ENCODE measurements at regions not wholly inside any gene's neighbourhood (a gene's known extent, or its start where the extent isn't known, plus 50 kb on each side); places are given as distances from the start of the nearest gene placed in this dataset.

DNA sequence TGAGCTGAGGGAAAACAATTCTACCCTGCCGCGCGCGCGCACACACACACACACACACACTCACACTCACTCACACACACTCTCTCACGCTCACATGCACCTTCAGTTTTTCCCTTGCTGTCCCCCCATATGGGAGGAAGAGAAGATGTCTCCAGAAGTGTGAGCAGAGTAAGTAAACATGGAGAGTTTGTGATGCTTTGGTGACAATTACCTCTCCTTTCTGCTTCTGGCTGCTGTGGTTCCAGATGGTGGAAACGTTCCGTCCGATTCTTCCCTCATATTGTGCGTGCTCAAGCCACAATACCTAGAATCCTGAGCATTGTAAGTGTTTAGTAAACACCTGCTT, 86.7 kb downstream of the LINC00237 start:
- no peak overlapping the region for H3K9ac ChIP-seq (ENCODE audit: low read depth, low read length, poor library complexity)

DNA sequence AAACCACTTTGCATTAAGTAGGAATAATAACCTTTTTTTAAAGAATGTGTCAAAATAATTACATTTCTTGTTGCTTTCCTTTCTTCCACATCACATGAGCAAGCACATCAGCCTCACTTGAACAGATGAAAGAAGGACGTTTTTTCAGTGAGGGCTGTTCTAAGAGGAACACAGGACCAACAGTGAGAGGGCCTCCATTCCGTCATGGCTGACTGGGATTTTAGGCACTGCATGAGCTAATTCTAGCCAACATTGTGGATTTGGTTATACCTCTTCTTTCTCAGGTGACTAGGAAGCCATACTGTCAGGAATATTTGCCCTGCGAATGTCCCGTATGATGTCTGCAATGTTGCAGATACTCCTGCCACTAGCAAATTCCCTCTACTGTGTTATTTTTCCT, 87.6 kb downstream of the LINC00237 start:
- no peak overlapping the region for H3K14ac ChIP-seq (ENCODE audit: low read length)
- H2BK15ac ChIP-seq (ENCODE audit: low read length): no peak overlapping the region
- H2AFZ ChIP-seq (ENCODE audit: low read length): no peak overlapping the region
- H2BK12ac ChIP-seq (ENCODE audit: low read length): no peak overlapping the region
- WGBS, 2 donors (ENCODE audit: extremely low coverage in 2 of 2, insufficient read length in 2 of 2, insufficient replicate concordance in 1 of 2): no CpG with 5 or more reads among the region's 4 CpGs
- no peak overlapping the region for H2BK5ac ChIP-seq (ENCODE audit: low read length)
- H3K4me3 ChIP-seq (ENCODE audit: low read length in 2 of 2): no peak overlapping the region
- no peak overlapping the region for H4K8ac ChIP-seq (ENCODE audit: low read depth, low read length)
- H3K27me3 ChIP-seq (ENCODE audit: control insufficient read depth in 3 of 3, insufficient read depth in 3 of 3, low read depth in 1 of 3, low read length in 3 of 3): peaks cover 0 to 9% (median 0%) of the 10 kb centered on the region in 3 experiments
- no peak overlapping the region for H3K27ac ChIP-seq (replicated peaks; ENCODE audit: low read length)
- no peaks in the 10 kb centered on the region for H3K79me1 ChIP-seq (ENCODE audit: low read depth, low read length)
- no peak overlapping the region for H3K23ac ChIP-seq (ENCODE audit: low read depth, low read length, poor library complexity)
- H3K4ac ChIP-seq (ENCODE audit: low read length): no peak overlapping the region
- no peak for DNase-seq (ENCODE audit: low spot score)
- H3K4me1 ChIP-seq (ENCODE audit: control insufficient read depth in 2 of 2, insufficient read depth in 1 of 2, low read depth in 1 of 2, low read length in 2 of 2): peaks cover 14 to 16% of the 10 kb centered on the region in 2 donors
- H3K36me3 ChIP-seq (replicated peaks in 1 of 2; ENCODE audit: control insufficient read depth in 2 of 2, insufficient read depth in 2 of 2, low read length in 2 of 2): no peaks in the 10 kb centered on the region
- H2BK120ac ChIP-seq (ENCODE audit: low read depth, low read length): no peak overlapping the region
- H3K9me3 ChIP-seq (replicated peaks in 1 of 2; ENCODE audit: control insufficient read depth in 2 of 2, insufficient read depth in 1 of 2, low read depth in 1 of 2, low read length in 2 of 2): peaks cover 0 to under 1% of the 10 kb centered on the region in 2 donors
- no peak overlapping the region for H3K4me2 ChIP-seq (ENCODE audit: insufficient read depth, low read length, poor library complexity, severe bottlenecking)
- H3K9ac ChIP-seq (ENCODE audit: low read depth, low read length, poor library complexity): no peak overlapping the region
- H4K91ac ChIP-seq (ENCODE audit: low read depth, low read length, poor library complexity): no peak overlapping the region
- no peak overlapping the region for H3K18ac ChIP-seq (ENCODE audit: low read length)
- H2AK5ac ChIP-seq (ENCODE audit: low read depth, low read length): no peak overlapping the region

More for the DNA sequence above, 86.7 kb downstream of the LINC00237 start:
- Histone ChIP-seq H3K27me3 (ENCODE audit: control insufficient read depth in 3 of 3, insufficient read depth in 3 of 3, low read depth in 1 of 3, low read length in 3 of 3) (peaks cover 0 to 9% (median 0%) of the 10 kb centered on the region in 3 experiments), H3K4me2 (ENCODE audit: insufficient read depth, low read length, poor library complexity, severe bottlenecking) (peak overlapping the region; percentile 32), H3K79me1 (ENCODE audit: low read depth, low read length) (no peaks in the 10 kb centered on the region), H2BK12ac (ENCODE audit: low read length) (peak overlapping the region; percentile 18), H4K8ac (ENCODE audit: low read depth, low read length) (no peak overlapping the region), H3K23ac (ENCODE audit: low read depth, low read length, poor library complexity) (no peak overlapping the region), H2AK5ac (ENCODE audit: low read depth, low read length) (no peak overlapping the region), H3K14ac (ENCODE audit: low read length) (no peak overlapping the region), H2AFZ (ENCODE audit: low read length) (peak overlapping the region; percentile 53), H2BK5ac (ENCODE audit: low read length) (no peak overlapping the region), H2BK15ac (ENCODE audit: low read length) (no peak overlapping the region), H3K36me3 (replicated peaks in 1 of 2; ENCODE audit: control insufficient read depth in 2 of 2, insufficient read depth in 2 of 2, low read length in 2 of 2) (no peaks in the 10 kb centered on the region), H3K4ac (ENCODE audit: low read length) (no peak overlapping the region), H3K4me3 (ENCODE audit: low read length in 2 of 2) (no peak overlapping the region), H3K9me3 (replicated peaks in 1 of 2; ENCODE audit: control insufficient read depth in 2 of 2, insufficient read depth in 1 of 2, low read depth in 1 of 2, low read length in 2 of 2) (peaks cover 0 to 2% of the 10 kb centered on the region in 2 donors), H3K4me1 (ENCODE audit: control insufficient read depth in 2 of 2, insufficient read depth in 1 of 2, low read depth in 1 of 2, low read length in 2 of 2) (peaks cover 14 to 16% of the 10 kb centered on the region in 2 donors), H4K91ac (ENCODE audit: low read depth, low read length, poor library complexity) (no peak overlapping the region), H3K18ac (ENCODE audit: low read length) (no peak overlapping the region), H2BK120ac (ENCODE audit: low read depth, low read length) (no peak overlapping the region), H3K27ac (replicated peaks; ENCODE audit: low read length) (peak overlapping the region; percentile 70)
- no CpG with 5 or more reads among the region's 10 CpGs for WGBS, 2 donors (ENCODE audit: extremely low coverage in 2 of 2, insufficient read length in 2 of 2, insufficient replicate concordance in 1 of 2)
- no peak for DNase-seq (ENCODE audit: low spot score)

DNA sequence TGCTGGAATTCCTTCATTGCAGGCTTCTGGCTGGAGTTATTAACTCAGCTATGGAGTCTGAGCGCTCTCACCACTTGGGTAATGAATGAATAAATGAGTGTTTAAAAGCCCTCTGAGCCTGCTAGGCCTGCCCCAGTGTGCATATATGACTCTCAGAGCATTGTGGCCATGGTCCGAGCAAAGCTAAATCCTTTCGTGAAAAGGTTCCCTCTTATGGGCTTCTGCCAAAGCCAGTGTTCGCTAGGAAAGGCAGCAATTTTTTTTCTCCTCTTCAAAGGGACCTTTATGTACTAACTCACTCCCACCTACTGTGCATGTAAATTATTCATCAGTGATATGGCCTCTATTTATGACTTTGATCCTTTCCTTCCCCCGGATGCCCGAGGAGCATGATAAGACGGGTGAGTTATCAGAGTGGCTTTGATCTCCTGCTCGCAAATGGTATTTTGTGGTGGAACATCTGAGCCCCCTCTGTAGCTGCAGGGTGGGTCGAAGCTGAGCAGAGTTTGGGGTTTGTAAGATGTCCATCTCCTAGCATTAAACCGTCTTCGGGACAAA, 88.6 kb downstream of the LINC00237 start:
- Histone ChIP-seq H3K4me1 (ENCODE audit: control insufficient read depth in 2 of 2, insufficient read depth in 1 of 2, low read depth in 1 of 2, low read length in 2 of 2) (peaks cover 14 to 16% of the 10 kb centered on the region in 2 donors), H2BK120ac (ENCODE audit: low read depth, low read length) (no peak overlapping the region), H3K18ac (ENCODE audit: low read length) (no peak overlapping the region), H3K4me2 (ENCODE audit: insufficient read depth, low read length, poor library complexity, severe bottlenecking) (no peak overlapping the region), H3K9me3 (replicated peaks in 1 of 2; ENCODE audit: control insufficient read depth in 2 of 2, insufficient read depth in 1 of 2, low read depth in 1 of 2, low read length in 2 of 2) (no peaks in the 10 kb centered on the region), H3K14ac (ENCODE audit: low read length) (no peak overlapping the region), H2AFZ (ENCODE audit: low read length) (no peak overlapping the region), H3K36me3 (replicated peaks in 1 of 2; ENCODE audit: control insufficient read depth in 2 of 2, insufficient read depth in 2 of 2, low read length in 2 of 2) (no peaks in the 10 kb centered on the region), H3K27ac (replicated peaks; ENCODE audit: low read length) (no peak overlapping the region), H3K4ac (ENCODE audit: low read length) (no peak overlapping the region), H2BK15ac (ENCODE audit: low read length) (no peak overlapping the region), H3K4me3 (ENCODE audit: low read length in 2 of 2) (no peak overlapping the region), H4K91ac (ENCODE audit: low read depth, low read length, poor library complexity) (no peak overlapping the region), H4K8ac (ENCODE audit: low read depth, low read length) (no peak overlapping the region), H3K9ac (ENCODE audit: low read depth, low read length, poor library complexity) (no peak overlapping the region), H3K79me1 (ENCODE audit: low read depth, low read length) (no peaks in the 10 kb centered on the region), H3K23ac (ENCODE audit: low read depth, low read length, poor library complexity) (no peak overlapping the region), H2AK5ac (ENCODE audit: low read depth, low read length) (no peak overlapping the region), H3K27me3 (ENCODE audit: control insufficient read depth in 3 of 3, insufficient read depth in 3 of 3, low read depth in 1 of 3, low read length in 3 of 3) (peaks cover 0 to 12% (median 0%) of the 10 kb centered on the region in 3 experiments), H2BK12ac (ENCODE audit: low read length) (no peak overlapping the region), H2BK5ac (ENCODE audit: low read length) (no peak overlapping the region)
- no peak for DNase-seq (ENCODE audit: low spot score)
- no CpG with 5 or more reads among the region's 11 CpGs for WGBS, 2 donors (ENCODE audit: extremely low coverage in 2 of 2, insufficient read length in 2 of 2, insufficient replicate concordance in 1 of 2)

DNA sequence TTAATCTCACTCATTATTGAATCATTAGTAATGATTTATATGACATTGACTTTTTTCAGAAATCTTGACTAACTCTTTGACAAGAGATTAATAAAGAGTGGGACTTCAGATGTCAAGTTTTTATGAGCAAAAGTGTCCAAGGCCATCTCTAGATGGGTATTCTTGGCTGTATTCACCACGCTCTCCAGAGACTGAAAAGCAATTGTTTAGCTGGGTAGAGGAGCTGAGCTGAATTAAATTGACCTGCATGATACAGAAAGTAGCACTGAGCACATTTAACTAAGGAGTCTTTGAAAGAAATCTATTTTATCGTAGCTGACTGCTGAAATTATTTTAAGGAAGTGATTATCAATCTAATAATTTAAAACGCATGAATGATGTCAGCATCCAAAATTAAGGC, 89.4 kb downstream of the LINC00237 start:
- no peak overlapping the region for H2BK120ac ChIP-seq (ENCODE audit: low read depth, low read length)
- WGBS, 2 donors (ENCODE audit: extremely low coverage in 2 of 2, insufficient read length in 2 of 2, insufficient replicate concordance in 1 of 2): no CpG with 5 or more reads among the region's 3 CpGs
- no peaks in the 10 kb centered on the region for H3K36me3 ChIP-seq (replicated peaks in 1 of 2; ENCODE audit: control insufficient read depth in 2 of 2, insufficient read depth in 2 of 2, low read length in 2 of 2)
- peaks cover 0 to 14% (median 0%) of the 10 kb centered on the region in 3 experiments for H3K27me3 ChIP-seq (ENCODE audit: control insufficient read depth in 3 of 3, insufficient read depth in 3 of 3, low read depth in 1 of 3, low read length in 3 of 3)
- no peak overlapping the region for H2AFZ ChIP-seq (ENCODE audit: low read length)
- H2BK15ac ChIP-seq (ENCODE audit: low read length): no peak overlapping the region
- H3K4me2 ChIP-seq (ENCODE audit: insufficient read depth, low read length, poor library complexity, severe bottlenecking): no peak overlapping the region
- no peak overlapping the region for H3K27ac ChIP-seq (replicated peaks; ENCODE audit: low read length)
- no peak overlapping the region for H3K14ac ChIP-seq (ENCODE audit: low read length)
- H3K4me1 ChIP-seq (ENCODE audit: control insufficient read depth in 2 of 2, insufficient read depth in 1 of 2, low read depth in 1 of 2, low read length in 2 of 2): peaks cover 14 to 18% of the 10 kb centered on the region in 2 donors
- no peak overlapping the region for H4K8ac ChIP-seq (ENCODE audit: low read depth, low read length)
- H3K4me3 ChIP-seq (ENCODE audit: low read length in 2 of 2): no peak overlapping the region
- no peak overlapping the region for H2BK12ac ChIP-seq (ENCODE audit: low read length)
- no peak overlapping the region for H4K91ac ChIP-seq (ENCODE audit: low read depth, low read length, poor library complexity)
- H3K9me3 ChIP-seq (replicated peaks in 1 of 2; ENCODE audit: control insufficient read depth in 2 of 2, insufficient read depth in 1 of 2, low read depth in 1 of 2, low read length in 2 of 2): no peaks in the 10 kb centered on the region
- H3K18ac ChIP-seq (ENCODE audit: low read length): no peak overlapping the region
- H2AK5ac ChIP-seq (ENCODE audit: low read depth, low read length): no peak overlapping the region
- no peak overlapping the region for H3K23ac ChIP-seq (ENCODE audit: low read depth, low read length, poor library complexity)
- no peak for DNase-seq (ENCODE audit: low spot score)
- H3K4ac ChIP-seq (ENCODE audit: low read length): no peak overlapping the region
- no peak overlapping the region for H2BK5ac ChIP-seq (ENCODE audit: low read length)
- no peaks in the 10 kb centered on the region for H3K79me1 ChIP-seq (ENCODE audit: low read depth, low read length)
- no peak overlapping the region for H3K9ac ChIP-seq (ENCODE audit: low read depth, low read length, poor library complexity)
